ENCODE measurements at regions not wholly inside any gene's neighbourhood (a gene's known extent, or its start where the extent isn't known, plus 50 kb on each side); places are given as distances from the start of the nearest gene placed in this dataset.

GRCh38 chr2:39836638-39837037, 57.6 kb upstream of the THUMPD2 start:
- TF ChIP-seq POLR2A (IDR thresholded peaks at IDR 0.05) (no peak), CTCF (IDR thresholded peaks at IDR 0.05) (no peak)
